Heart left ventricle (tissue), 13 donors: ENCODE measurements at regions not wholly inside any gene's neighbourhood (a gene's known extent, or its start where the extent isn't known, plus 50 kb on each side); places are given as distances from the start of the nearest gene placed in this dataset.
"Not testable (repeated sequence)": the region's sequence is repeated elsewhere in the genome, so short reads cannot be mapped to it uniquely, and the experiment has no call there.

Experiments used
- POLR2A ChIP-seq, 2 donors: fragments of 450-650 bp; IDR thresholded peaks; one replicate each; pipeline ENCODE4 v1.6.1; 2017; ENCODE audit warnings: antibody characterized with exemption in 2 of 2, mild to moderate bottlenecking in 2 of 2, moderate library complexity in 2 of 2
- TF ChIP-seq, protein P1 (sequence below), 12 donors: fragments of 200-600 bp; sonication (generic) in 4 of 12; IDR thresholded peaks; one replicate each; pipeline versions ENCODE4 v1.5.0 to v1.8.0; 2018 to 2022; ENCODE audit warnings: antibody characterized with exemption in 12 of 12, mild to moderate bottlenecking in 5 of 12
- donor health status: ischemic (EF 13 %, LVEDD 7.1; RV severe dilation, severe dysfunction).
- donor health status: DM: no; HTN: yes; CAD: no.
- donor health status: DM: no; HTN: no; CAD: no.
- donor health status: ischemic (EF 25% LVEDD 6.9; RV normal size, moderate dysfunction).
- donor health status: ischemic (EF 25% LVEDD 5.7; RV mildly dilated, moderate dysfunction).
- donor health status: ischemic (EF 35%, LVEDD 5.7; RV mildly dilated, moderate dysfunction).
- donor health status: nonischemic (EF 11% LVEDD 7.7; RV severe dilation, severe dysfunction).
- donor health status: DM: yes; HTN: yes; CAD: no.
- donor health status: PGD.
- donor health status: ischemic (EF 29% LVEDD 5.4; RV normal size, mild dysfunction).
- donor health status: nonischemic (EF 23%, LVEDD 6.1; RV moderate dilation, normal function).

- TF ChIP-seq, protein P1, sequence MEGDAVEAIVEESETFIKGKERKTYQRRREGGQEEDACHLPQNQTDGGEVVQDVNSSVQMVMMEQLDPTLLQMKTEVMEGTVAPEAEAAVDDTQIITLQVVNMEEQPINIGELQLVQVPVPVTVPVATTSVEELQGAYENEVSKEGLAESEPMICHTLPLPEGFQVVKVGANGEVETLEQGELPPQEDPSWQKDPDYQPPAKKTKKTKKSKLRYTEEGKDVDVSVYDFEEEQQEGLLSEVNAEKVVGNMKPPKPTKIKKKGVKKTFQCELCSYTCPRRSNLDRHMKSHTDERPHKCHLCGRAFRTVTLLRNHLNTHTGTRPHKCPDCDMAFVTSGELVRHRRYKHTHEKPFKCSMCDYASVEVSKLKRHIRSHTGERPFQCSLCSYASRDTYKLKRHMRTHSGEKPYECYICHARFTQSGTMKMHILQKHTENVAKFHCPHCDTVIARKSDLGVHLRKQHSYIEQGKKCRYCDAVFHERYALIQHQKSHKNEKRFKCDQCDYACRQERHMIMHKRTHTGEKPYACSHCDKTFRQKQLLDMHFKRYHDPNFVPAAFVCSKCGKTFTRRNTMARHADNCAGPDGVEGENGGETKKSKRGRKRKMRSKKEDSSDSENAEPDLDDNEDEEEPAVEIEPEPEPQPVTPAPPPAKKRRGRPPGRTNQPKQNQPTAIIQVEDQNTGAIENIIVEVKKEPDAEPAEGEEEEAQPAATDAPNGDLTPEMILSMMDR (IDR thresholded peaks at IDR 0.05), result not testable (repeated sequence)
- TF ChIP-seq POLR2A (IDR thresholded peaks at IDR 0.05), result not testable (repeated sequence)
These were observed 373.6 kb upstream of the NPAP1 start for GRCh38 chr15:24301999-24302398.
